ENCODE measurements at regions not wholly inside any gene's neighbourhood (a gene's known extent, or its start where the extent isn't known, plus 50 kb on each side); places are given as distances from the start of the nearest gene placed in this dataset.

DNA sequence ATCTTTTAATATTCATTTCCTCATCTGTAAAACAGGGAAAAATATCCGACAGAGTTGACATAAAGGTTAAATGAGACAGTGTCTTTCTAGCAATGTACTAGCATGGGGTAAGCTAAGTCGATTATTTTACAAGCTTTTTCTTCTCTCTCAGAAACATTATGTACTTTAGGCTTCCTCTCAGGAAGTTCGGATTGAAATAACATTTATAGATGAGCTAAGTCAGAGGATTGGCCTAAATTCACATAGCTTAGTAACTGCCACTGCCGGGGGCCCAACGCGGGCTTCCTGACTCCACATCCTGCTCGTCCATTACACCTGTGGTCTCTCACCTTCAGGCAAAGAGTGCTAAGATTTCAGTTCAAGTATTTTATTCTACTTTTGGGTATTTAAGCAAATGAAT lies 462.3 kb upstream of the NFIA start:
- intact Hi-C loops (cut with micrococcal nuclease; ENCODE audit: unreplicated experiment): no loop called here
- Histone ChIP-seq H4K20me1 (ENCODE audit: insufficient read depth) (no peaks in the 10 kb centered on the region), H3K27ac (no peak overlapping the region), H3K4me3 (no peak overlapping the region), H3F3A (ENCODE audit: insufficient read depth, low read depth) (no peaks in the 10 kb centered on the region), H2AFZ (no peak overlapping the region), H3K79me2 (ENCODE audit: low read depth) (no peaks in the 10 kb centered on the region), H3K27me3 (ENCODE audit: insufficient read depth, low read depth) (no peaks in the 10 kb centered on the region), H3K9me3 (ENCODE audit: insufficient read depth, low read depth) (no peaks in the 10 kb centered on the region), H3K4me1 (replicated peaks; ENCODE audit: insufficient read depth) (no peaks in the 10 kb centered on the region), H3K36me3 (ENCODE audit: low read depth) (no peaks in the 10 kb centered on the region), H3K9me2 (ENCODE audit: insufficient read depth) (no peaks in the 10 kb centered on the region), H3K4me2 (no peak overlapping the region)
- TF ChIP-seq, protein P1, sequence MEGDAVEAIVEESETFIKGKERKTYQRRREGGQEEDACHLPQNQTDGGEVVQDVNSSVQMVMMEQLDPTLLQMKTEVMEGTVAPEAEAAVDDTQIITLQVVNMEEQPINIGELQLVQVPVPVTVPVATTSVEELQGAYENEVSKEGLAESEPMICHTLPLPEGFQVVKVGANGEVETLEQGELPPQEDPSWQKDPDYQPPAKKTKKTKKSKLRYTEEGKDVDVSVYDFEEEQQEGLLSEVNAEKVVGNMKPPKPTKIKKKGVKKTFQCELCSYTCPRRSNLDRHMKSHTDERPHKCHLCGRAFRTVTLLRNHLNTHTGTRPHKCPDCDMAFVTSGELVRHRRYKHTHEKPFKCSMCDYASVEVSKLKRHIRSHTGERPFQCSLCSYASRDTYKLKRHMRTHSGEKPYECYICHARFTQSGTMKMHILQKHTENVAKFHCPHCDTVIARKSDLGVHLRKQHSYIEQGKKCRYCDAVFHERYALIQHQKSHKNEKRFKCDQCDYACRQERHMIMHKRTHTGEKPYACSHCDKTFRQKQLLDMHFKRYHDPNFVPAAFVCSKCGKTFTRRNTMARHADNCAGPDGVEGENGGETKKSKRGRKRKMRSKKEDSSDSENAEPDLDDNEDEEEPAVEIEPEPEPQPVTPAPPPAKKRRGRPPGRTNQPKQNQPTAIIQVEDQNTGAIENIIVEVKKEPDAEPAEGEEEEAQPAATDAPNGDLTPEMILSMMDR (conservative IDR thresholded peaks at IDR 0.05): no peak
- no peak for TF ChIP-seq EZH2 (IDR thresholded peaks at IDR 0.05; ENCODE audit: low read depth)
- DNase-seq: no peak
- CTCF ChIA-PET: no interaction called here
- BruUV-seq (replicated peaks): no TSS peak
- POLR2A ChIA-PET (ENCODE audit: unreplicated experiment): no interaction called here

DNA sequence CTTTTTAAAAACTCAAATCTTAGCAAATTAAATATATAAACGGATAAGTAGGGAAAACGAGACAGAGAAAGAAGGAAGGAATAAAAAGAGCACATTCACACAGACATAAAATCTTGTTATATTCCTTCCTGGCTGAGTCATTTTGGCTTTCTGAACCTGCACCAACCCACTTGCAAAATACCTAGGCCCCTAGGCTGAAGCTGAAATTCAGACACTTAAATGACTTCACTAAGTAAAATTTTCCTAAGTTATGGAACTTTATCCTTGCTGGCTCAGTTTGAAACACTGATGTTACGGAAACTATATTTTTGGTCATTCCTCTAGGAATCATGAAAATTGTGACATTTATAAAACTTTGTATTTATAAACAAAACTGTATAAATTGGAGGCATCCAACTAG lies 462.8 kb upstream of the NFIA start:
- no TSS peak for BruUV-seq (replicated peaks)
- Histone ChIP-seq H3K4me1 (replicated peaks; ENCODE audit: insufficient read depth) (no peaks in the 10 kb centered on the region), H3K9me3 (ENCODE audit: insufficient read depth, low read depth) (no peaks in the 10 kb centered on the region), H3K27ac (no peak overlapping the region), H3K4me3 (no peak overlapping the region), H3K79me2 (ENCODE audit: low read depth) (no peaks in the 10 kb centered on the region), H3K4me2 (no peak overlapping the region), H3K36me3 (ENCODE audit: low read depth) (no peaks in the 10 kb centered on the region), H3K27me3 (ENCODE audit: insufficient read depth, low read depth) (no peaks in the 10 kb centered on the region), H3K9me2 (ENCODE audit: insufficient read depth) (no peaks in the 10 kb centered on the region), H2AFZ (no peak overlapping the region), H3F3A (ENCODE audit: insufficient read depth, low read depth) (no peaks in the 10 kb centered on the region), H4K20me1 (ENCODE audit: insufficient read depth) (no peaks in the 10 kb centered on the region)
- TF ChIP-seq EZH2 (IDR thresholded peaks at IDR 0.05; ENCODE audit: low read depth): no peak
- TF ChIP-seq, protein P1 (conservative IDR thresholded peaks at IDR 0.05): no peak
- ChIA-PET POLR2A (ENCODE audit: unreplicated experiment) (interaction anchor here (0.6 kb wide), 1 partner anchor 1474 kb away, joined by 3 read pairs; no protein-coding TSS in a partner anchor), CTCF (no interaction called here)
- intact Hi-C loops (cut with micrococcal nuclease; ENCODE audit: unreplicated experiment): no loop called here
- DNase-seq: no peak

DNA sequence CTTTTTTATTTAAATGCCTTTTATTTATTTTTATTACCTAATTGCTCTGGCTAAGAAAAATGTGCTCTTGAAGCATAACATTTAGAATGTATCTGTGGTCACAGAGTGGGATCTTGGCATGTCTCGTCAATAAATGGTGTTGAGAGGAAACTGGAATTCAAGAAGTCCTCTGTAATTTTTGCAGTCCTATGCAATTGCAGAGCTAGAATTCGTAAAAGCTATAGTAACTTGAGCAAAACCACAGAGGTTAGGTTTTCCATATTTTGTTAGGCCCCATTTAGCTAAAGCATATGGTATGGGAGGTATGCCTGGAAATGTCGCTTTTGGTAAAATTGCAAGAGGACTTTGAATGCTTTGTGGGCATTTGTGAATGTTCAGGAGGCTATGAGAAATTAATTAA lies 466.7 kb upstream of the NFIA start:
- no peaks in the 10 kb centered on the region for H3K9me3 ChIP-seq (ENCODE audit: insufficient read depth, low read depth)
- ChIA-PET CTCF (no interaction called here), POLR2A (ENCODE audit: unreplicated experiment) (no interaction called here)
- no peak for TF ChIP-seq EZH2 (IDR thresholded peaks at IDR 0.05; ENCODE audit: low read depth)
- TF ChIP-seq, protein P1 (conservative IDR thresholded peaks at IDR 0.05): no peak
- no TSS peak for BruUV-seq (replicated peaks)
- H3K79me2 ChIP-seq (ENCODE audit: low read depth): no peaks in the 10 kb centered on the region
- no peak overlapping the region for H3K4me2 ChIP-seq
- no peak overlapping the region for H3K4me3 ChIP-seq
- H2AFZ ChIP-seq: no peak overlapping the region
- no peak for DNase-seq
- intact Hi-C loops (cut with micrococcal nuclease; ENCODE audit: unreplicated experiment): no loop called here
- no peaks in the 10 kb centered on the region for H3F3A ChIP-seq (ENCODE audit: insufficient read depth, low read depth)
- H3K27ac ChIP-seq: no peak overlapping the region
- H3K9me2 ChIP-seq (ENCODE audit: insufficient read depth): no peaks in the 10 kb centered on the region
- no peaks in the 10 kb centered on the region for H3K27me3 ChIP-seq (ENCODE audit: insufficient read depth, low read depth)
- no peaks in the 10 kb centered on the region for H3K36me3 ChIP-seq (ENCODE audit: low read depth)
- H3K4me1 ChIP-seq (replicated peaks; ENCODE audit: insufficient read depth): no peaks in the 10 kb centered on the region
- no peaks in the 10 kb centered on the region for H4K20me1 ChIP-seq (ENCODE audit: insufficient read depth)
